Progenitor cell of endocrine pancreas (in vitro differentiated cells): ENCODE measurements at regions not wholly inside any gene's neighbourhood (a gene's known extent, or its start where the extent isn't known, plus 50 kb on each side); places are given as distances from the start of the nearest gene placed in this dataset.

Experiments
- DNase-seq: peaks from one replicate; pipeline ENCODE4 v3.0.0; 2021; ENCODE audit warnings: low spot score; ENCODE audit not compliant: unreplicated experiment
- H3K27ac Mint-ChIP-seq: 2 replicates; pipeline ENCODE4 v1.8.0; 2021; ENCODE audit warnings: mild to moderate bottlenecking, moderate library complexity, mixed read lengths
- H3K27me3 Mint-ChIP-seq: 2 replicates; pipeline ENCODE4 v1.8.0; 2021; ENCODE audit warnings: mixed read lengths
- H3K36me3 Mint-ChIP-seq: 2 replicates; pipeline ENCODE4 v1.8.0; 2022; ENCODE audit warnings: mixed read lengths; ENCODE audit not compliant: insufficient read depth
- H3K4me1 Mint-ChIP-seq: 2 replicates; pipeline ENCODE4 v1.8.0; 2021; ENCODE audit warnings: low read depth, mixed read lengths
- H3K4me3 Mint-ChIP-seq: 2 replicates; pipeline ENCODE4 v1.8.0; 2021; ENCODE audit warnings: low read depth, mild to moderate bottlenecking, moderate library complexity, mixed read lengths
- H3K9me3 Mint-ChIP-seq: 2 replicates; pipeline ENCODE4 v1.8.0; 2021; ENCODE audit warnings: low read depth, mixed read lengths
- TF ChIP-seq, protein P1 (sequence below): fragments of 200-600 bp; sonication (generic); IDR thresholded peaks from one replicate; pipeline ENCODE4 v1.5.0; 2021; ENCODE audit warnings: antibody characterized with exemption, mild to moderate bottlenecking; ENCODE audit not compliant: unreplicated experiment

DNA sequence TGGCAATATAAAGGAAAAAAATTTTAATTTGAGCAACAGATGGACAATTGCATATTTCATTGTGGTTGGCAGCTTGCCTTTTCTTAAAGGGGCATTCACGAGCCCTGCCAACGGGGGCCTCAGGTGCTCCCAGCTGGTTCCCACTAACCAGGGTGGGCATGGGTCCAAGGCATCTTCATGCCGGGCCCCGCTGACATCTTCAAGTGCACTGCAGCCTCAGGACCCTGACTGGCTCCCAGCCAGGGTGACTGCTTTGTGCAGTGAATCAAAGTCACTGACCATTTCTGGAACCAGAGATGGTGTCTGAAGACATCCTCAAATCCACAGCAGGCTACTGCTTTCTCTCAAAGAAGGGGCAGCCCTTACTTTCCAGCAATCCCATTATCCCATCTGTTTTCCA lies 275.2 kb upstream of the MGMT start:
- peaks cover 13% of the 10 kb centered on the region for H3K9me3 Mint-ChIP-seq
- no peak overlapping the region for H3K4me3 Mint-ChIP-seq

DNA sequence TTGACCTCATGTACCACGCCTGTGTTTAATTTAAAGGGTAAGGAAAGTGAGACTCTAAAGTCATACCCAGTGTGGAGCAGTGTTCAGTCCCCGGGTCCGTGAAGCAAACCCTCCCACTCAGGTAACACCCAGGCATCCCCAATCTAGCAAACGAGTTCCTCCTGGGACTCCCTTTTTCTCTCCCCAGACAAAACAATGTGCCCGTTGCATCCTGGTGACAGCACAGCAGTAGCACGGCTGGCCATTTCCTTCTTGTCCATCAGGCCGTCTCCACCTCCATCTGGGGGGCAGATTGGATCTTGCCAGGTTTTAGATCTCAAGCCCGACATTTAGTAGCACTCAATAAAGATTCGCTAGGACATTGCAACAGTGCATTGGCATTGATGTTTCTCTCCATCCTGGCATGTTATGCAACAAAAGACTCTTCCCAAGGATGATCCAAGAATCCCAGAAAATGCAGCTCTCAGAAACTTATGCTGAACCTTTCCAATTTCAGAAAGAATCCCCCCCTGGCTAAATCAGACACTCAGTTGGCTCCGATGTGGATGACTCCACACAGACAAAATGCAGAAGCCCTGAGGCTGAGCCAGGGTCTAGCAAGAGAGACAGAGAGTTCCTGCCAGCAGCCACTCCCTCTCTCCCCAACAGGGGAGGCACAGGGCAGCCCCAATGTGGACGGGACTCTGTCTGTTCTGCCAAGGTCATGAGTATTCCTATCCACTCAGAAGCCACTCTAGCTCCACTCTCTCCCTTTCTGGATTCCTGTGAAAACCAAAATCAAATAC lies 274.5 kb upstream of the MGMT start:
- Mint-ChIP-seq H3K9me3 (peaks cover 5% of the 10 kb centered on the region), H3K36me3 (no peaks in the 10 kb centered on the region), H3K4me1 (no peaks in the 10 kb centered on the region), H3K4me3 (no peak overlapping the region), H3K27ac (no peak overlapping the region), H3K27me3 (peaks cover 24% of the 10 kb centered on the region)
- TF ChIP-seq, protein P1, sequence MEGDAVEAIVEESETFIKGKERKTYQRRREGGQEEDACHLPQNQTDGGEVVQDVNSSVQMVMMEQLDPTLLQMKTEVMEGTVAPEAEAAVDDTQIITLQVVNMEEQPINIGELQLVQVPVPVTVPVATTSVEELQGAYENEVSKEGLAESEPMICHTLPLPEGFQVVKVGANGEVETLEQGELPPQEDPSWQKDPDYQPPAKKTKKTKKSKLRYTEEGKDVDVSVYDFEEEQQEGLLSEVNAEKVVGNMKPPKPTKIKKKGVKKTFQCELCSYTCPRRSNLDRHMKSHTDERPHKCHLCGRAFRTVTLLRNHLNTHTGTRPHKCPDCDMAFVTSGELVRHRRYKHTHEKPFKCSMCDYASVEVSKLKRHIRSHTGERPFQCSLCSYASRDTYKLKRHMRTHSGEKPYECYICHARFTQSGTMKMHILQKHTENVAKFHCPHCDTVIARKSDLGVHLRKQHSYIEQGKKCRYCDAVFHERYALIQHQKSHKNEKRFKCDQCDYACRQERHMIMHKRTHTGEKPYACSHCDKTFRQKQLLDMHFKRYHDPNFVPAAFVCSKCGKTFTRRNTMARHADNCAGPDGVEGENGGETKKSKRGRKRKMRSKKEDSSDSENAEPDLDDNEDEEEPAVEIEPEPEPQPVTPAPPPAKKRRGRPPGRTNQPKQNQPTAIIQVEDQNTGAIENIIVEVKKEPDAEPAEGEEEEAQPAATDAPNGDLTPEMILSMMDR = no peak
- no peak for DNase-seq

More for the DNA sequence above, 275.2 kb upstream of the MGMT start:
- Mint-ChIP-seq H3K4me1 (no peaks in the 10 kb centered on the region), H3K27me3 (peaks cover 24% of the 10 kb centered on the region), H3K36me3 (no peaks in the 10 kb centered on the region), H3K27ac (no peak overlapping the region)
- DNase-seq = no peak
- TF ChIP-seq, protein P1 = no peak

DNA sequence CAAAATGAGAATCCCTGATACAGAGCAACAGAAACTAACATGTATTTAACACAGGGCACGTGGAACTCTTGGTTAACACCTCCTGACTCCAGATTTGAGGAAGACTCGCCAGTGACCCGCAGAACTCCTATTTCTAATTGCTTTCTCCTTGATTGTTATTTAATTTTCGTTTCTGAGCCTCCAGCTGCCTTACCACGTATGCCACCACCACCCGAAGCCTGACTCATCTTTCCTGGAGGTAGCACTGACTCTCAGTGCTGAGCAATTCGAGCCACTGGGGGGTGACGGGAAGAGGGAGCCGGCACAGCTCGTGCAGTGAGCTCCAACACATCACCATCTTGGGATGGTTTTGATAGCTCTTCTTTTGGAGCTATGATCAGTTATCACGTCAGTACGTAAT lies 273.9 kb upstream of the MGMT start:
- H3K4me3 Mint-ChIP-seq = no peak overlapping the region
- H3K36me3 Mint-ChIP-seq = no peaks in the 10 kb centered on the region
- peaks cover 24% of the 10 kb centered on the region for H3K27me3 Mint-ChIP-seq
- TF ChIP-seq, protein P1 = no peak
- DNase-seq = no peak
- H3K9me3 Mint-ChIP-seq = peaks cover 1% of the 10 kb centered on the region
- no peak overlapping the region for H3K27ac Mint-ChIP-seq
- H3K4me1 Mint-ChIP-seq = no peaks in the 10 kb centered on the region

GRCh38 chr10:129194181-129194870 lies 272.7 kb upstream of the MGMT start:
- Mint-ChIP-seq H3K27me3 (peaks cover 24% of the 10 kb centered on the region), H3K4me3 (no peak overlapping the region), H3K36me3 (no peaks in the 10 kb centered on the region), H3K27ac (no peak overlapping the region), H3K4me1 (no peaks in the 10 kb centered on the region), H3K9me3 (no peaks in the 10 kb centered on the region)
- TF ChIP-seq, protein P1 = no peak
- no peak for DNase-seq

- Mint-ChIP-seq H3K27ac (no peak overlapping the region), H3K27me3 (peaks cover 9% of the 10 kb centered on the region), H3K9me3 (no peaks in the 10 kb centered on the region), H3K4me3 (no peak overlapping the region), H3K4me1 (no peaks in the 10 kb centered on the region), H3K36me3 (no peaks in the 10 kb centered on the region)
- TF ChIP-seq, protein P1 = no peak
- no peak for DNase-seq
These were observed 267.2 kb upstream of the MGMT start for GRCh38 chr10:129199826-129200225.
